HEK293T (cell line): ENCODE measurements at regions not wholly inside any gene's neighbourhood (a gene's known extent, or its start where the extent isn't known, plus 50 kb on each side); places are given as distances from the start of the nearest gene placed in this dataset.
"Not testable (repeated sequence)": the region's sequence is repeated elsewhere in the genome, so short reads cannot be mapped to it uniquely, and the experiment has no call there.

ENCODE experiments used
- CTCF ChIA-PET: fragments of 350-600 bp; formaldehyde crosslinking; extraction: SDS; loops from one replicate; lab custom pipeline; 2021; ENCODE audit warnings: antibody characterized with exemption, inconsistent platforms; lab: Yijun Ruan, JAX
- POLR2A ChIA-PET: fragments of 350-600 bp; formaldehyde crosslinking; extraction: SDS; loops from one replicate; lab custom pipeline; 2020; ENCODE audit warnings: antibody characterized with exemption, inconsistent platforms; lab: Yijun Ruan, JAX
- DNase-seq: peaks from one replicate; pipeline ENCODE4 v3.0.0; 2012; ENCODE audit warnings: mixed read lengths; ENCODE audit errors: extremely low spot score
- ARNT ChIP-seq: fragments of 450-650 bp; IDR thresholded peaks from 2 replicates; pipeline ENCODE4 v1.6.1; 2017; ENCODE audit warnings: mild to moderate bottlenecking
- BHLHE40 ChIP-seq: fragments of 450-650 bp; IDR thresholded peaks from 2 replicates; pipeline ENCODE4 v1.6.1; 2016; ENCODE audit warnings: mild to moderate bottlenecking, moderate library complexity, borderline replicate concordance
- CTBP1 ChIP-seq: fragments of 450-650 bp; IDR thresholded peaks from 2 replicates; pipeline ENCODE4 v1.6.1; 2016; ENCODE audit warnings: borderline replicate concordance
- ELF4 ChIP-seq: fragments of 450-650 bp; IDR thresholded peaks from 2 replicates; pipeline ENCODE4 v1.6.1; 2017; ENCODE audit warnings: antibody characterized with exemption
- FOXA1 ChIP-seq: fragments of 450-650 bp; IDR thresholded peaks from 2 replicates; pipeline ENCODE4 v1.6.1; 2016; ENCODE audit warnings: mild to moderate bottlenecking
- FOXK2 ChIP-seq: fragments of 450-650 bp; IDR thresholded peaks from 2 replicates; pipeline ENCODE4 v1.6.1; 2016; ENCODE audit warnings: mild to moderate bottlenecking
- FOXM1 ChIP-seq: fragments of 450-650 bp; IDR thresholded peaks from 2 replicates; pipeline ENCODE4 v1.6.1; 2017; ENCODE audit warnings: mild to moderate bottlenecking, borderline replicate concordance
- HDGF ChIP-seq: fragments of 450-650 bp; IDR thresholded peaks from 2 replicates; pipeline ENCODE4 v1.6.1; 2017; ENCODE audit warnings: antibody characterized with exemption, borderline replicate concordance
- L3MBTL2 ChIP-seq: fragments of 450-650 bp; conservative IDR thresholded peaks from 2 replicates; pipeline ENCODE4 v1.6.1; 2016; ENCODE audit warnings: mild to moderate bottlenecking
- LEF1 ChIP-seq: fragments of 450-650 bp; IDR thresholded peaks from 2 replicates; pipeline ENCODE4 v1.6.1; 2017; ENCODE audit warnings: mild to moderate bottlenecking, borderline replicate concordance
- NFRKB ChIP-seq: fragments of 450-650 bp; IDR thresholded peaks from 2 replicates; pipeline ENCODE4 v1.6.1; 2016; ENCODE audit warnings: mild to moderate bottlenecking, moderate library complexity
- PKNOX1 ChIP-seq: fragments of 450-650 bp; IDR thresholded peaks from 2 replicates; pipeline ENCODE4 v1.6.1; 2016
- SP1 ChIP-seq: fragments of 450-650 bp; IDR thresholded peaks from 2 replicates; pipeline ENCODE4 v1.6.1; 2017
- SUZ12 ChIP-seq: fragments of 450-650 bp; IDR thresholded peaks from 2 replicates; pipeline ENCODE4 v1.6.1; 2016; ENCODE audit warnings: mild to moderate bottlenecking
- TARDBP ChIP-seq: fragments of 450-650 bp; IDR thresholded peaks from 2 replicates; pipeline ENCODE4 v1.6.1; 2016
- ZNF384 ChIP-seq: fragments of 450-650 bp; IDR thresholded peaks from 2 replicates; pipeline ENCODE4 v1.6.1; 2016

GRCh38 chr3:127083778-127084397 lies 101.0 kb downstream of the PLXNA1 start:
- TF ChIP-seq ZNF384: no peak
- TF ChIP-seq TARDBP: no peak
- no peak for TF ChIP-seq LEF1
- no peak for TF ChIP-seq FOXA1
- TF ChIP-seq FOXM1: no peak
- TF ChIP-seq L3MBTL2: no peak
- no peak for TF ChIP-seq CTBP1
- no peak for TF ChIP-seq SUZ12
- no peak for TF ChIP-seq ELF4
- TF ChIP-seq PKNOX1: no peak
- no peak for TF ChIP-seq NFRKB
- TF ChIP-seq ARNT: no peak
- TF ChIP-seq FOXK2: no peak
- TF ChIP-seq HDGF: no peak
- no peak for TF ChIP-seq SP1
- ChIA-PET POLR2A (no interaction called here), CTCF (interaction anchor here (0.5 kb wide), 1 partner anchor 500 kb away, joined by 3 read pairs; no protein-coding TSS in a partner anchor)
- DNase-seq: no peak

DNA sequence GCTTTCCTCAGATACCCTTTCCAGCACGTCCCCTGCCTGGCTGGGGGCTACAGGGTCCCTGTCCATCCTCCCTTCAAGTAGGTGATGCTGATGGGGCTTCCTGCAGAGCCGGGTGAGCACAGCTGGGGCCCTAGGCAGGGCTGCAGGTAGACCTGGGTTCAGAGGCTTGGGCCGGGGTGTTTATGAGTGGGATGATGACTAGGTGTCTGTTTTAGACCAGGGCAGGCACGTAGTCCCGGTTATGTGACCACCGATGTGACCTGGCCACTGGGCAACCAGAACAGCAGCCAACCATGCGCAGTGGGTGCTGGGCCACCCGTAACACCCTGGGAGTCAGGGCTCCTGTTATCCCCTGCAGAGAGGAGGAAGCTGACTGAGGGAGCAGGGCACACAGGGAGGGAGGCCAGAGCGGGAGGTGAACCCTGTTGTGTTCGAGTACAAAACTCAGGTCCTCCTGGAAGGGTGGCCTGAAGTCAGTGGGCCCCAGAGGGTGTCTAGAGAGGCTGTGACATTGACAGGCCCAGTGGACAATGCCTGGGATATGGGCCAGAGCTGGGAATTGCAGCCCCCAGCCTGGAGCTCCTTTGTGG lies 101.6 kb downstream of the PLXNA1 start:
- TF ChIP-seq PKNOX1 (no peak), FOXM1 (no peak), ARNT (no peak)
- POLR2A ChIA-PET: no interaction called here
- DNase-seq: no peak
- CTCF ChIA-PET: no interaction called here

GRCh38 chr3:127085576-127085975 lies 102.7 kb downstream of the PLXNA1 start:
- ChIA-PET CTCF (no interaction called here), POLR2A (no interaction called here)
- no peak for DNase-seq
- TF ChIP-seq ELF4: no peak
- TF ChIP-seq L3MBTL2: no peak
- no peak for TF ChIP-seq LEF1
- TF ChIP-seq FOXA1: no peak
- no peak for TF ChIP-seq FOXK2
- TF ChIP-seq PKNOX1: no peak
- no peak for TF ChIP-seq HDGF
- TF ChIP-seq ZNF384: no peak

DNA sequence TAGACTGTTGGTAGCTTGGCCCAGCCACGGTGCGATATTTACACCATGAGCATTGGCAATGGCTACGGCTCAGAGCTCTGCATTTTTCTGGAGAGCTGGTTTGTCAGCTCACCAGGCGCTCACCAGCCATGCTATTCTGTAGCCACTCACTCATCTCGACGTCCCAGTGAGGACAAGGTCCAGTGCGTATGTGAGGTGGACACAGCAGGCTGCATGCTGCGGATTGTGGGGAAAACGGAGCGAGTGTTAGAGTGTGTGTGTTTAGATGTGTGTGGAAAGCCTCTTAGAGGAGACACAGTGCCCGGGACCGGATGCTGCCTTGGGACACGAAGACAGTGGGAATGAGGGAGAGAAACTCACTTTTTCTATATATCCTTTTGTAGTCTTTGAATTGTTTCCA lies 103.7 kb downstream of the PLXNA1 start:
- CTCF ChIA-PET: not testable (repeated sequence)

GRCh38 chr3:127087441-127087840 lies 104.5 kb downstream of the PLXNA1 start:
- TF ChIP-seq LEF1: no peak
- no peak for TF ChIP-seq ELF4
- TF ChIP-seq NFRKB: no peak
- no peak for TF ChIP-seq SUZ12
- no peak for TF ChIP-seq FOXM1
- no peak for TF ChIP-seq TARDBP
- no peak for TF ChIP-seq ARNT
- TF ChIP-seq BHLHE40: no peak
- no peak for DNase-seq
- POLR2A ChIA-PET: no interaction called here
- CTCF ChIA-PET: no interaction called here

More for the DNA sequence above, 103.7 kb downstream of the PLXNA1 start:
- POLR2A ChIA-PET, DNase-seq: not testable (repeated sequence)

GRCh38 chr3:127088511-127089351 lies 104.2 kb upstream of the PRR23E start:
- no peak for DNase-seq
- CTCF ChIA-PET: no interaction called here
- POLR2A ChIA-PET: no interaction called here
- TF ChIP-seq CTBP1: no peak
- no peak for TF ChIP-seq SP1
- TF ChIP-seq FOXK2: no peak
- no peak for TF ChIP-seq L3MBTL2
- no peak for TF ChIP-seq NFRKB
- TF ChIP-seq HDGF: no peak
- no peak for TF ChIP-seq LEF1
- no peak for TF ChIP-seq TARDBP
- TF ChIP-seq BHLHE40: no peak
